Retinal pigment epithelial cell (primary cell): ENCODE measurements at regions not wholly inside any gene's neighbourhood (a gene's known extent, or its start where the extent isn't known, plus 50 kb on each side); places are given as distances from the start of the nearest gene placed in this dataset.
"Not testable (repeated sequence)": the region's sequence is repeated elsewhere in the genome, so short reads cannot be mapped to it uniquely, and the experiment has no call there.

Experiments used
- DNase-seq: peaks from one replicate; pipeline ENCODE4 v3.0.0-alpha.2; 2010; ENCODE audit warnings: low read depth
- H3K4me3 ChIP-seq: 2 replicates; pipeline ENCODE4 v1.5.1; 2011; ENCODE audit warnings: mild to moderate bottlenecking, low read length, control low read depth, moderate library complexity
- CTCF ChIP-seq: conservative IDR thresholded peaks from 2 replicates; pipeline ENCODE4 v1.5.1; 2011; ENCODE audit warnings: low read depth, low read length, control low read depth, inconsistent platforms

- no peak overlapping the region for H3K4me3 ChIP-seq
- DNase-seq: no peak
- TF ChIP-seq CTCF: no peak
Observed at GRCh38 chr17:31738067-31738466, 121.0 kb downstream of the COPRS start.

- DNase-seq: no peak
Observed at GRCh38 chr17:31736855-31737625, 122.0 kb downstream of the COPRS start.

GRCh38 chr17:31733326-31733725, 125.7 kb downstream of the COPRS start:
- H3K4me3 ChIP-seq: no peak overlapping the region
- no peak for DNase-seq
- no peak for TF ChIP-seq CTCF

More at GRCh38 chr17:31736855-31737625, 122.0 kb downstream of the COPRS start:
- H3K4me3 ChIP-seq: no peak overlapping the region
- no peak for TF ChIP-seq CTCF

GRCh38 chr17:31731585-31732154, 127.4 kb downstream of the COPRS start:
- not testable (repeated sequence) for H3K4me3 ChIP-seq, DNase-seq

GRCh38 chr17:31731118-31731517, 127.9 kb downstream of the COPRS start:
- TF ChIP-seq CTCF: no peak
- DNase-seq: no peak
- no peak overlapping the region for H3K4me3 ChIP-seq

GRCh38 chr17:31726980-31727427, 132.0 kb downstream of the COPRS start:
- H3K4me3 ChIP-seq: no peak overlapping the region
- DNase-seq: peak; percentile 43
- TF ChIP-seq CTCF: no peak

- no peak for TF ChIP-seq CTCF
- no peak overlapping the region for H3K4me3 ChIP-seq
- DNase-seq: no peak
Observed at GRCh38 chr17:31724619-31725018, 134.4 kb downstream of the COPRS start.
